ENCODE measurements at regions not wholly inside any gene's neighbourhood (a gene's known extent, or its start where the extent isn't known, plus 50 kb on each side); places are given as distances from the start of the nearest gene placed in this dataset.

- DNase-seq (ENCODE audit: low read depth in 4 of 4, low spot score in 3 of 4), result peak in 2 of 4 donors; percentile 24 to 33
These were observed 291.6 kb upstream of the C9orf72 start for GRCh38 chr9:27864644-27865438.

- DNase-seq (ENCODE audit: low read depth in 4 of 4, low spot score in 3 of 4), result no peak
These were observed 293.5 kb upstream of the C9orf72 start for GRCh38 chr9:27866741-27867140.

- DNase-seq (ENCODE audit: low read depth in 4 of 4, low spot score in 3 of 4), result no peak
These were observed 297.1 kb upstream of the C9orf72 start for GRCh38 chr9:27870404-27870803.

- DNase-seq (ENCODE audit: low read depth in 4 of 4, low spot score in 3 of 4), result no peak
These were observed 306.9 kb upstream of the C9orf72 start for GRCh38 chr9:27880156-27880555.

- no peak for DNase-seq (ENCODE audit: low read depth in 4 of 4, low spot score in 3 of 4)
These were observed 307.4 kb upstream of the C9orf72 start for GRCh38 chr9:27880635-27881034.

- no peak for DNase-seq (ENCODE audit: low read depth in 4 of 4, low spot score in 3 of 4)
These were observed 315.5 kb upstream of the C9orf72 start for GRCh38 chr9:27888661-27889295.

GRCh38 chr9:27924502-27924901 is 351.2 kb upstream of the C9orf72 start:
- DNase-seq (ENCODE audit: low read depth in 4 of 4, low spot score in 3 of 4), result no peak

GRCh38 chr9:27925815-27926214 is 352.5 kb upstream of the C9orf72 start:
- no peak for DNase-seq (ENCODE audit: low read depth in 4 of 4, low spot score in 3 of 4)

GRCh38 chr9:27929841-27930240 is 356.6 kb upstream of the C9orf72 start:
- DNase-seq (ENCODE audit: low read depth in 4 of 4, low spot score in 3 of 4), result no peak

GRCh38 chr9:27933210-27934025 is 360.1 kb upstream of the C9orf72 start:
- DNase-seq (ENCODE audit: low read depth in 4 of 4, low spot score in 3 of 4), result peak in 3 of 4 donors; percentile 9 to 38 (median 29)

GRCh38 chr9:27934471-27934870 is 361.2 kb upstream of the C9orf72 start:
- no peak for DNase-seq (ENCODE audit: low read depth in 4 of 4, low spot score in 3 of 4)

- no peak for DNase-seq (ENCODE audit: low read depth in 4 of 4, low spot score in 3 of 4)
These were observed 365.9 kb upstream of the C9orf72 start for GRCh38 chr9:27939186-27939585.

- no peak for DNase-seq (ENCODE audit: low read depth in 4 of 4, low spot score in 3 of 4)
These were observed 367.3 kb upstream of the C9orf72 start for GRCh38 chr9:27940535-27940934.

GRCh38 chr9:27943501-27943900 is 370.2 kb upstream of the C9orf72 start:
- DNase-seq (ENCODE audit: low read depth in 4 of 4, low spot score in 3 of 4), result no peak

- DNase-seq (ENCODE audit: low read depth in 4 of 4, low spot score in 3 of 4), result no peak
These were observed 372.1 kb upstream of the C9orf72 start for GRCh38 chr9:27945386-27945785.

GRCh38 chr9:27950382-27950781 is 377.1 kb upstream of the C9orf72 start:
- no peak for DNase-seq (ENCODE audit: low read depth in 4 of 4, low spot score in 3 of 4)

GRCh38 chr9:27954858-27955257 is 381.6 kb upstream of the C9orf72 start:
- DNase-seq (ENCODE audit: low read depth in 4 of 4, low spot score in 3 of 4), result no peak

GRCh38 chr9:27963836-27964235 is 390.6 kb upstream of the C9orf72 start:
- no peak for DNase-seq (ENCODE audit: low read depth in 4 of 4, low spot score in 3 of 4)

- no peak for DNase-seq (ENCODE audit: low read depth in 4 of 4, low spot score in 3 of 4)
These were observed 393.9 kb upstream of the C9orf72 start for GRCh38 chr9:27967210-27967609.

- no peak for DNase-seq (ENCODE audit: low read depth in 4 of 4, low spot score in 3 of 4)
These were observed 404.6 kb upstream of the C9orf72 start for GRCh38 chr9:27977931-27978330.

- no peak for DNase-seq (ENCODE audit: low read depth in 4 of 4, low spot score in 3 of 4)
These were observed 412.4 kb upstream of the C9orf72 start for GRCh38 chr9:27985714-27986113.

Measured in right renal pelvis (tissue), 4 donors.